Suppressor macrophage treated with lipopolysaccharide for 1 hour (primary cell): ENCODE measurements at regions not wholly inside any gene's neighbourhood (a gene's known extent, or its start where the extent isn't known, plus 50 kb on each side); places are given as distances from the start of the nearest gene placed in this dataset.
A peak's percentile ranks its signal among the peaks of the same experiment; 100 is the strongest.

ENCODE experiments used
- DNase-seq, 3 donors: peaks; one replicate each; pipeline ENCODE4 v3.0.0-alpha.2; 2020 to 2022

DNA sequence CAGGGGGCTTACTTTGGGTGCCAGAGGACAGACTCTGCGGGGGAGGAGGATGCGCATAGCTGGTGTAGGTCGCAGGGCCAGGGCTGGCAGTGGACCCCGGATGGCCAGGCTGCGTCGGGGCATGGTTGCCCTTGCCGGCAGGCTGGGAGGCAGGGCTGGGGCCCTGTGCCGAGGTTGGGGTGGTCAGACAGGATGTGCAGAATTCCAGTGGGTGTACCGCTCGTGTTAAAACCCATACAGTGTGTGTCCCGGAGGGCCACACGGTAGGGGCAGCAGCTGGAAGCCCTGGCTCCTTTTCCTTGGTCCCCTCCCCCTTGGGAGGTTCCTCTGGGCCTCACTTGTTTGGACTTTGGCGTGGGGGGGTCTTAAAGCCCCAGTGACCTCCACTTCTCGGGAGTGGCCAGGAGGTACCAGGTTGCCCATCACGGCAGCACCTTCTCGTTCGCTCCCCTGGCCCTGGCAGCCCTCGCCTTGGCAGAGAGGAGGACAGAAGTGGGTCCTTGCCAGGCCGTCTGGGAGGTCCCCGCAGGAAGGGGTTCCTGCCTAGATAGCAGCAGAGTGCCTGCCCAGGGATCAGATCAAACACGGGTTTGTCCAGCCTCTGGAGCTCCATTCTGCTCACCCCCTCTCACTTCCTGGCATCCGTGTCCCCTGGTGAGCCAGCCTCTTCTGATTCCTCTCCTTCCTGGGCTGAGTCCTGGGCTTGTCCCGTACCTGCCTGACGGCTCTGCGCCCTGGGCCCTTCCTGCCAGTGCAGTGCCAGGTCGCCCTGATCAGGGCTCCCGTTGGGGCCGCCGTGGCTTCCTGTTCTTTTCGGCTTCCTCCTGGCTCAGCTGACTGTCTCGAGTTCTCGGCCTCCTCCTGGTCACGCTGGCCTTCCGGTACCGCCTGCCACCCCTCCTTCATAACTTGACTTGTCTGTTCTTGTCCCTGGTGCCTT is 56.7 kb upstream of the HGFAC start:
- peak; percentile 77 to 88 (median 81) for DNase-seq

DNA sequence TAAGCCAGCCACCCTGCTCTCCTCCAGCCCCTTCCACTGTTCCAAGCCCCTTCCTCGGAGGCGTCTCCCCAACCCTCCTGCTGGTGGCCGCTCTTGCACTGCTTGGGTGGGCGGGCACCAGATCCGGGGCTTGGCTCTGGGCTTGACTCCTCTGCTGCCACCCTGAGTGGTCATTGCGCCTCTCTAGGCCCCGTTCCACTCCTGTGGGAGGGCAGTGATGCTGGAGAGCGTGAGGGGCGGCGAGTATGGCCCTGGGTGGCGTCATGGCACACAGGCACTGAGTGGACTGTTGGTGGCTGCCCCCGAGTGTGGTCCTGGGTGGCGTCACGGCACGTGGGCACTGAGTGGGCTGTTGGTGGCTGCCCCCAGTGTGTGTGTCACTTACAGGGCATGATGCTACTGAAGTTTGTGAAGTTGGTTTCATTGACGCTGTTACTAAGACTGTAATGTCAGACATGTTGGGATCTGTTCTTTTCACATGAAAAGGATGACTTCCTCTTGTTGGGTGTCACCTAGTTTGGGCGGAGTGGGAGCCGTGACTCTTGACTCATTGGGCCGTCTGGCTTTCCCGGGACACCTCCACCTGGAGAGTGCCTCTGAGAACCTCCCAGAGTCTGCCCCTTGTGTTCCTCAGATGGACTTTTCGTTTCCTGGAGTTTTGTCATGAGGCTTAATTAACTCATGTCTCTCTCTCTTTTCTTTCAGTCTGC is 55.9 kb upstream of the HGFAC start:
- peak; percentile 46 to 76 (median 60) for DNase-seq

DNA sequence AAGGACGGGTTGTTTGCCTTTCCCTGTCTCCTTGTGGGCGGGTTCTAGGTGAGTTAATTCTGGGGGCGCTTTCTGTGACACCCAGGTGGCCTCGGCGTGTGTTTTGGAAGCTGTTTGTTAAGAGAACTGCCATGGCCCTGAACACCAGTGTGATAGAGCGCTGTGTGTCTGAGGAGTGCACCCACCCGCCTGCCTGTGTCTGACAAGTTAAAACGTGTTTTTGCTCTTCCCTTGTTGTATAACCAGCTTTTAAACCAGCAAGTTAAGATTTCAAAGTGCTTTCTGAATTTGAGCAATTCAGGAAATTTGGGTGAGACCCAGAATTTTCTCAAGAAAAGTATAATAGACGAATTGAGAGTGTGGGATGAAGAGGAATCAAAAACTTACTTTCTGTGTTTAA is 55.2 kb upstream of the HGFAC start:
- DNase-seq: peak; percentile 62 to 84 (median 72)

DNA sequence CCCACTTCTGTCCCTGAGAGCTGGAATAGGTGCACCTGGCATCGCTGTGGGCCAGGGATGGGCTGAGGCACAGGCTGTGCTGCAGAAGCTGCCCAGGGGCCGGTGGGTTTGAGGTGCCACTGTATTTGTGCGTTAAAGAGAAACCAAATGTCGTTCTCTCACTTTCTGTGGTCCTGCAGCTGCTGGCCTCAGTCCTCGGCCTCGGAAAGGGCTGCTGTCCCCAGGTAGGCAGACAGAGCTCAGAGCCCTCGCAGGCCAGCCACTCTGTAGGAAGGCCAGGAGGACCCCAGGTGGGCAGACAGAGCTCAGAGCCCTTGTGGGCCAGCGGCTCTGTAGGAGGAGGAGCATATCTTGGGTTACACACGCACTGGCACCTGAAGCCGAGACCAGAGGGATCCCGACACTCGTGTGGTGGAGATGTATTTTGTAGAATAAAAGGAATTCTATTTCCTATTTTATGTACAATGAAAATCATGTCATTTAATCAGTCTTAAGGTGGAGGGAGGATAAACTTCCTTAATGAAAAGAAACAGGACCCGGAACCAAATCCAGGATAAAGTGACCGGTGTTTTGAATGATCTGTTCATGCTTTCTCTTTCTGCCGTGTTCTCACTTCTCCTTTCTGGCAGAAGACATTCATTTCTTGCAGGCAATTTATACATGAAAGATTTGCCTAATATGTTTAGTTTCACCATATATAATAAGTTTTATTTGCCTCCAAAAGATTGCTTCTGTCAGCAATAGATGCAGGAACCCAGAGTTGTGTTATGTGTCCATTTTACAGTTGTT is 54.4 kb upstream of the HGFAC start:
- peak; percentile 53 to 77 (median 68) for DNase-seq

- DNase-seq: peak; percentile 91 to 96 (median 94)
These were observed 53.8 kb upstream of the HGFAC start for GRCh38 chr4:3387943-3388361.

DNA sequence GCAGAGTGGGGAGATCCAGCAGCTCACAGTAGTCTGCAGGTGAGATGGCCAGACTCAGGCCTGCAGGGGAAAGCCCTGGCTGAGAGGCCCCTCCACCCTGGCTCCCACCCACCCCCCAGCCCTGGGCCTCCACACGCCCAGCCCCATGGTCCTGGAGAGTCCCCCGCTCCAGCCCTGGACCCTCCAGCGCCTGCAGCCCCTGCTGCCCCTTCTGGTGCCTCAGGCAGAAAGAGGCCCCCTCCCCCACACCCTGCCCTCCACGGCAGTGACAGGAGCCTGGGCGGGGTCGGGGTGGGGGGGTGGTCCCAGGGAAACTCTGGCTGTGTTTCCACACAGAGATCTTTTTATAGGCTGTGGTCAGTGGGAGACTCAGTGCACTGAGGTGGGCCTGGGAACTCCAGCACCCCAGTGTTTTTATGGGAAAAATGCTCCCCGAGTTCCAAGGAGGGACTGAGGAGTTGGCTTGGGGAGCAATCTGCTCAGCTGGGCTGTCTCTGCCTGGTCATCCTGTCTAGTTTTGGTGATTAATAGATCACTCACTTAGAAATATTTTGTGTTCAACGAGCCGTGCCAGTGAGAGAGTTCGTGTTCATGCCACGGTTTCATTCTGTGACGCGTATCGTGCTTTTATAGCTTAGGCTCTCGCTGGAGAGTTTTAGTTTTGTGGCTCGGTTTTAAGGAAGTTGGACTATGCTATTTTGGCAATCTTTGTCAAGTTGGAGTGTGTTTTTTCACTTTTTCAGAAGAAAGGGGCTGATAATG is 53.1 kb upstream of the HGFAC start:
- DNase-seq: peak; percentile 82 to 93 (median 90)

- DNase-seq: peak in 1 of 3 donors; percentile 36
These were observed 52.2 kb upstream of the HGFAC start for GRCh38 chr4:3389233-3390215.

- DNase-seq: no peak
These were observed 51.4 kb upstream of the HGFAC start for GRCh38 chr4:3390288-3390811.

DNA sequence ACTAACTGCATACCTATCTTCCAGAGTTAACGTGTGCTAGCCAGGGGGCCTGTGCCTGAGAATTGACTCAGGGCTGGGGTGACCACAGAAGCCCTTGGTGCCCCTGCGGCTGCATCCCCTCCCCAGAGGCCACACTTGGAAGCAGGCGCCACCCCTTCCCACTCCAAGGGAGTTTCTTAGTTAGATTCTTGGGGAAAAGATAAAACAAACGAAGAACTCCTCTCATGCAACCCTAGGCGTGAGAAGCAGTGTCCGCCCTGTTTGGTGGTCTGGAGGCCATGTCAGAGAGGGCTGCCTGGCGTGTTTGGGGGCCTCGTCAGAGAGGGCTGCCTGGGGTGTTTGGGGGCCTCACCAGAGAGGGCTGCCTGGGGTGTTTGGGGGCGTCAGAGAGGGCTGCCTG is 50.3 kb upstream of the HGFAC start:
- no peak for DNase-seq
